HG03060 (cell line): ENCODE measurements at regions not wholly inside any gene's neighbourhood (a gene's known extent, or its start where the extent isn't known, plus 50 kb on each side); places are given as distances from the start of the nearest gene placed in this dataset.
"Not testable (repeated sequence)": the region's sequence is repeated elsewhere in the genome, so short reads cannot be mapped to it uniquely, and the experiment has no call there.

Source experiments
- ATAC-seq: cut with Tn5 transposase; IDR thresholded peaks from one replicate; pipeline ENCODE4 v1.9.1; 2021; ENCODE audit warnings: low read depth, moderate number of reproducible peaks; ENCODE audit not compliant: unreplicated experiment

DNA sequence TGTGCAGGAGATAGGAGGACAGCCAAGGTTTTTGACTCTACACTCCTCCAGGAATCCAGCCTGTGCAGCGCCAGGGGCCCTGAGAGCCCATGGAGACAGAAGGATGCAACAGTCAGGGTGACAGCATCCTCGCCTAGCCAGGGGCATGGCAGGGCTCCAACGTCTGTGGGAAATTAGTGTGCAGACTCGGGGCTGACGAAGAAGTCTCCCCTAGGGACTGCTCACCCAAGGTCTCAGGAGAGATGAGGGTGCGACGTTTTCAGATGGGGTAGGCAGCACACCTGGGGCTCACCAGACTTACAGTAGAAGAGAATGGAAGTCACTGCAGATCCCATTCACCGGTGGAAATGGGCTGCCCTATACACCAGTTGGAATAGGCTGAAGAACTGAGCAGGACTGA, 241.7 kb downstream of the SETD4 start:
- no peak for ATAC-seq

DNA sequence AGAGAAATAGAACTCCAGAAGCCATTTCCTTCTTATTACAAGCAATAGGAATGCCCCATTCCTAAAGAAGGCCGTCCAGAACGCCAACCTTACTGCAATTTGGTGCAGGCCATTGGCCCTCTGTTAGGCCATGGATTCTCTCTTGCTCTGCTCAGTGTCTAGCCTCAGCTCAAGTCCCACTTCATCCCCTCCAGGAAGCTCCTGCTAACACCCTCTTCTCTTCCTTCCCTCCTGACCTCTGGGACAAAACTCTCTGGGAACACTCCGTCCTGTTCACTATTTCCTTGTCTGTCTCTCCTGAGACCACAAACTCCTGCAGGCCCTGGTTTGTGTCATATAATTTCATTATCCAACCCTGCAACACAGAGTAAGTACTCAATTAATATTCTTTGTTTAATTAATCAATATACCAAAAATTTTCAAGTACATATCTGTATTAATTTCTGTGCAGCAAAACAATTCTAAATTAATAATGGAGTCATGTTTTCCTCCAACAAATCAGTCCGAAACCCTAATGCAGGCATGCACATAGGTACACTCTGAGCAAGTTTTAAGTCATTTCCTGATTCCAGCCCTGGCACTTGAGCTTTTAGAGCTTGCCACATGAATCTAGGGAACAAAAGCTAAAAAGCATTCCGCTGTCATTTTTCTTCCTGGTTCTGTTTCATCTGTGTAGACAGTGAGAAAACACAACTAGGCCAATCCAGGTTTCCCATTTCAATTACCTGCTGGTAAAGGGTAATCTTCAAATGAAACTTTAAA, 245.3 kb downstream of the SETD4 start:
- ATAC-seq: no peak

DNA sequence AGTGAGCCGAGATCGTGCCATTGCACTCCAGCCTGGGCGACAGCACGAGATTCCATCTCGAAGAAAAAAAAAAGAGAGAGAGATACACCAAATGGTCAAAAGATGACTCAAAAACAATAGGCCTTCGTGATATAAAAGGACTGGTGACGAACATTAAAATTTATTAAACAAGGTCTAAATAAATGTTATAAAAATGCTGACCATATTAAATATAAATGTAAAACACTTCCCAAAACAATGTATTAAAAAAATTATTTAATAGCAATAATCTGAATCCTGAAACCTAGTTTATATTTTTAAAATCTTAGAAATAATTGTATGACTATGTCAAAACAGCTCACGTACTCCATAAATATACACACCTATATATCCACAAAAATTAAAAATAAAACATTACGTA, 247.6 kb downstream of the SETD4 start:
- ATAC-seq: no peak

DNA sequence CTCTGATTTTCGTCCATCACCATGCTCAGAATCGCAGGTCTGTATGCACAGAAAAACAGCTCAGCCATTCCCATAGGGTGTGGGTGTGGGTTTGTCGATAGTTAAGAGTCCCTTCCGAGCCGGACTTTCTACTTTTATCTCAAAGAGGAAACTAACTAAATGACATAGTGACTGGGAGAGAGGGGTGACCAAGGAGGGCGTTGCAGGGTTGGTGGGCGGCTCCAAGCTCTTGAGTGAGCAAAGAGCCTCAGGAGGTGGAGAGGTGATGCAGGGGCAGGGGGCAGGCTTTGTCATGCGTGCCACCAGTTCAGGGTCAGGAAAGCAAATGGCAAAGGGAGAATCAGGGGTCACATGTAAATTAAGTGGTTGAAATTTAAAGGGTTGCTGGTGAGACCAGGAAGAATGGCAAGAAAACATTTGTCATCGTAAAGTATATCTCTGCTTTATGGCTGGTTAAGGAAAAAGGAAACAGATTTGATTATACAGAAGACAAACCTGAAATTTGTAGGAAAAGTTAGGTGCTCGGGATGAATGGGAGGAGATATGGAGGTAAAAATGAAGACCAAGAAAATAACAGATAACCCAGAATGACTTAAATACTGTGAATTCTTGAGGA, 249.0 kb downstream of the SETD4 start:
- no peak for ATAC-seq

DNA sequence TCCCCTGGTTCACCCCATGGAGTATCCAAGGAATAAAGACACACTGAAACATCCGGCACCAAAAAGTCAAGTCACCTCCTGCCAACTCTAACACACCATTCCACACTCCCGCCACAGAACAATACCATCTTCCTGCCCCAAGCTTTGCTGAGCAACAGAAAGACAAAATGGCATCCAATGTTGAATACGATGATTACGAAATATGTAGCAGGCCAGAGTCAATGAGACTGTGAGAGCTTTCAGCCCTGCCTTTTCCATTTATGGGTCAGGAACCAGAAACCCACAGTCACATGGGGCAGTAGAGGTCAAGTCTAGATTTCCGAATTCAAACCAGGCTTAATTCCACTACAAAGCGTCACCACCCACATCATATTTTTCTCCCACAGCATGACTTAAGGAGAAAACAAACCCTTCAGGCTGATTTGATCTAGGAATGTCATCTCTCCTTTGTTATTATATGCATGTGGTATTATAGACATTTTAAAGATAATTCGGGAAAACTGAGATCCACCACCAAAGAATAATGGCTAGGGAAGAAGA, 249.8 kb downstream of the SETD4 start:
- no peak for ATAC-seq

DNA sequence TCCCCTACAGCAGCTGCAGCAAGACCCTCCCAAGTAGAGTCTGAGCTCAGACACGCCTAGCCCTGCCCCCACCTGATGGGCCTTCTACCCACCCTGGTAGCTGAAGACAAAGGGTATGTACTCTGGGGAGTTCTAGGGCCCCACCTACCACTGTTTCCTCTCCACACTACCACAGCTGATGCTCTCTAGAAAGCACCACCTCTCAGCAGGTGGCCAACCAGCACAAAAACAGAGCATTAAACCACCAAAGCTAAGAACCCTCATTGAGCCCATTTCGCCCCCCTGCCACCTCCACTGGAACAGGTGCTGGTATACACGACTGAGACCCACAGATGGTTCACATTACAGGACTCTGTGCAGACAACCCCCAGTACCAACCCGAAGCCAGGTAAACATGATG, 258.9 kb downstream of the SETD4 start:
- no peak for ATAC-seq

DNA sequence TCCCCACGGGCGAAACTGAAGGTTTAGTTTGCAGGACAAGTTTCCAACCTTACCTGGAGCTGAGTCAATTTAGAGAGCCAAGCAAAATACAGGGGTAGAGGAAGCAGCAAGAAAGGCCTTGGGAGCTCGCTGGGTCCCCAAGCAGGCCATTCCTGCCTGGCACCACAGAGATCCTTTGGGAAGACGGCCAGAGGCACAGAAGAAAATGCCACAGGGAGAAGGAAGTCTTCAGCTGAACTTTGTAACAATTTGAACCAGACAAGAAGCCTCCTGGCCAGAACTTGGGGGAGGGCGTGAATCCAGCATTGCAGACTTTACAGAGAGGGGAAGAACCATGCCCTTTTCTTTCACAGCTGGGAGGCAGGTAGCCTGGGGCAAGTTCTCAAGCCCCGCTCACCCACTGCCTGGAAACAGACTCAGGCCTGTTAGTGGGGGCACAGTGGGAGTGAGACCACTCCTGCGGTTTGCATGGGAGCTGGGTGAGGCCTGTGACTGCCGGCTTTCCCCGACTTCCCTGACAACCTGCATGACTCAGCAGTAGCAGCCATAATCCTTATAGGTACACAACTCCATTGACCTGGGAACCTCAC, 259.4 kb downstream of the SETD4 start:
- ATAC-seq: not testable (repeated sequence)

DNA sequence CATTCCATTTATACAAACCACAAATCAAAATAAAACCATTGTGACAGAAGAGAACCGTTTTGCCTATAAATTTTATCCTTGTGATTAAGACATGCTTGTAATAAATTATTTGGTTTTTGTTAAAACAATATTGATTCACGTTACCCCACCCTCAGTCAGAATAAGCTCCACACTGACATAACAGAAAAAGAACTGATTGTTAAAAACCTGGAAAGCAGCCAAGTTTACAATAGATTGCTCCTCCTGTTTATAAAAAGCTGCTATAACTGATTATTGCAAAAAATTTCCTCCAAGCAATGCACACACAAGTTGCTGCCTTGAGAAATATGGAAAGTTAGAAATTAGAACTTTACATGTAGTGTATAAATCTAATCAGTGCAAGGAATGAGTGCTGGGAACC, 263.5 kb downstream of the SETD4 start:
- no peak for ATAC-seq

DNA sequence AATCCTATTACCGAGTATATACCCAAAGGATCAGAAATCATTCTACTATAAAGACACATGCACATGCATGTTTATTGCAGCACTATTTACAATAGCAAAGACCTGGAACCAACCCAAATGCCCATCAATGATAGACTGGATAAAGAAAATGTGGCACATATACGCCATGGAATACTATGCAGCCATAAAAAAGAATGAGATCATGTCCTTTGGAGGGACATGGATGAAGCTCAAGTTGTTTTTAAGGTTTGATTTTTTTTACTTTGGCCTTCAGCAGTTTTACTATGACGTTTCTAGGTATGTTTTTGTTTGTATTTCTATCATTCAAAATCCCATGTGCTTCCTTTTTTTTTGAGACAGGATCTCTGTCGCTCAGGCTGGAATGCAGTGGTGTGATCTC, 265.8 kb downstream of the SETD4 start:
- not testable (repeated sequence) for ATAC-seq

DNA sequence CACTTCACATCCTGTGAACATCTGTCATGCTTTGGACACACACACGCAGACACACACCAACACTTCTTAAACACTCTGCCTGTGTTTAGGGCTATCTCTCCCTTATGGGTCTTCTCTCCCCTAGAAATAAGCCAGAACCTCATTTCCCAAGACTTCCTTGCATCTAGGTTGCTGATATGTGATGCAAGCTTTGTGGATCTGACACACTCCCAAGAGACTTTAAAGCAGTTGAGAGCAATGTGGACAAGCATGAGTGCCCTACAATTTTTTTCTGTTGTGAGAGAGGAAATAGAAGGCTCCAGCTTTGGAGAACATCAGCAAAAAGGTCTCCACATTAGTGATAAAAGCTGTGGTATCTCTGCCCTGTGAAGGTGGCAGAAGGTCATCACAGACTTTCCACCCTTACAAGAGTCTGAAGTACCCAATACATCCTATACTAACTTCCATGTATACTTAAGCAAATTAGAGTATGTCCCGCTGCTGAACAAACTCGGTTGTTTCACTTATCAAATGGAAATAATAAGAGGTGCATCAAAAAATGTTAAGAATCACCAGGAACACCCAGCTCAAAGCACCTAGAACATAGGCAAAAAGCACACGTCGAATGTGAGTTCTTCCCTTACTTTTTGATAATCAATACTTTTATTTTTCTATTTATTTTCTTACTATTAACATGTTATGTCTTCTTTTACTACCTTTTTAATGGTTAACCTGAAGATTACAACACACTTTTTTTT, 267.6 kb downstream of the SETD4 start:
- no peak for ATAC-seq

DNA sequence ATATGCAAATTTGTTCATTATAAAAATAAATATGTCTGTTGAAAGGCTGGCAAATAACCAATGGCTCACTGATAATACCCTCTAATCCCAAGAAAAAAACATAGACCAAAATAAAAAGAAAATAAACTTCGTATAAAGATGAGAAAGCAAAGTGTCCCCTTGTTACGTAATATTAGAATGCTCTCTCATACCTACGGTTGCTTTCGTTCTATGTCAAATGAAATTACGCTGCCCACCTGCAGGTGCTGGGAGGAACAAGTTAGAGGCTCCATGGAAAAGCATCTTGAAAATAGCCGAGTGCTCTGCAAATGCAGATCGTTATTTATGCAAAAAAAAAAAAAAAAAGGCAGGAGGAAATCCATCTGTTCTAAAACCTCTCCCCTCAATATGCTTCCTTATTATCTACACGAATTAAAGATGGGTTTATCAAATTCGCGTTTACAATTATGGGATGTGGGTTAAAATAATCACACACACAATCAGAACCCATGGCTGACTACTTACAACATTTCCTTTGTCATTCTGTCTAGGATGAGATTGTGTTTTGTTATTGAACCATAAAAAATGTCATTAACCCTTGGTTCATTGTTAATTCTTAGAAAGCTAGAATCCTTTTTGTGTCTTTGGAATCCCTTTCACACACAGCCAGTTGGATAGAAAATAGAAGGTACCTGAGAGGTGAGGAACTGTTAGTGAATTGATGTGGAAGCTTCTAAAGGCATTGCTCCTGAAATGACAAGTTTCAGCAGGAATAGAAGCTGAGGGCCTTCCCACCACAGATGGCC, 268.6 kb downstream of the SETD4 start:
- ATAC-seq: no peak

DNA sequence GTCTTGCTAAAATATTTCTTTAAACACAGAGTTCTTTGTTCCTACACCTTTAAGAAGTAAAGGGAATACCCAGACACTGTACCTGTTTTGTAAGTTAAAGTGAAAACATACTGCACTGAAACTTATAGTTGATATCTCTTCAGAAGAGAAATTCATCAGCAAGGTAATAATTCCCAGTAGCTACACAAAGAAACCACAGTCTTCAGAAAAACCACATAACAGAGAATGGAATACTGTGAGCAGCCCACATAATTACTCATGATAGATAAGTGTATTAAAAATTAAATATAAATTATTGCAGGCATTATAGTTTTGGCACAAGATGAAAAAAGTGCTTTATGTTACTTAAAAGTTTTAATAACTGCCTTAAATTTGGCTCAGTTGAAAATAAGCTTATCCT, 276.6 kb downstream of the SETD4 start:
- ATAC-seq: no peak

DNA sequence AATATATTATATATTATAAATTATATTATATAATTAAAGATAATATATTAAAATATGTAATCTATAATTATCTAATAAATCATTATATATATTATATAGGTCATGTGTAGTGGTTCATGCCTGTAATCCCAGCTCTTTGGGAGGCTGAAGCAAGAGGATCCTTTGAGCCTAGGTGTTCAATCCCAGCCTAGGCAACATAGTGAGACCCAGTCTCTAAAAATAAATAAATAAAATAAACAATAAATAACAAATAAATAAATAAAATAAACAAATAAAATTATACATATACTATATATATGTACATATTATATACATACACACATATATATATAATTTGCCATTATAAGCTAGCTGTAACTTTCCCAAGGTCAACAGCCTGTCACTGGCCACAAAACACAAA, 277.7 kb downstream of the SETD4 start:
- ATAC-seq: no peak

DNA sequence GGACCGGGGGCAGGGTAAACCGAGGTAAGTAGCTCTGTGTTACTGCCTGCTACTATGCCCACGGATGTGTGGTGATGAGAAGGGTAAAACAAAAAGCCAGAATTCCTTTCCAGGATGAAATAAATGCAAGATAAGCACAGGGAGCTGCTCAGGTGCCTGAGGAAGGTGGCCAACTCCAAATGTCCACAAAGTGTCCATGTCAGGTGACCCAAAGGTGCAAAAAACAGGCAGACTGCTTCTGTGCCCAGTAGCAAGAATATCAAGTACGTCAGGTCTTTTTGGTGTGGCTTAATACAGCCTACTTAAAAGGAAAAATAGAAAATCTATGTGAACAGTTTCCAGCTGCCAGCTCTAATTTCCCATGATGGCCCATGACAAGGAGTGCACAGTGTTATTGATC, 279.3 kb downstream of the SETD4 start:
- no peak for ATAC-seq

DNA sequence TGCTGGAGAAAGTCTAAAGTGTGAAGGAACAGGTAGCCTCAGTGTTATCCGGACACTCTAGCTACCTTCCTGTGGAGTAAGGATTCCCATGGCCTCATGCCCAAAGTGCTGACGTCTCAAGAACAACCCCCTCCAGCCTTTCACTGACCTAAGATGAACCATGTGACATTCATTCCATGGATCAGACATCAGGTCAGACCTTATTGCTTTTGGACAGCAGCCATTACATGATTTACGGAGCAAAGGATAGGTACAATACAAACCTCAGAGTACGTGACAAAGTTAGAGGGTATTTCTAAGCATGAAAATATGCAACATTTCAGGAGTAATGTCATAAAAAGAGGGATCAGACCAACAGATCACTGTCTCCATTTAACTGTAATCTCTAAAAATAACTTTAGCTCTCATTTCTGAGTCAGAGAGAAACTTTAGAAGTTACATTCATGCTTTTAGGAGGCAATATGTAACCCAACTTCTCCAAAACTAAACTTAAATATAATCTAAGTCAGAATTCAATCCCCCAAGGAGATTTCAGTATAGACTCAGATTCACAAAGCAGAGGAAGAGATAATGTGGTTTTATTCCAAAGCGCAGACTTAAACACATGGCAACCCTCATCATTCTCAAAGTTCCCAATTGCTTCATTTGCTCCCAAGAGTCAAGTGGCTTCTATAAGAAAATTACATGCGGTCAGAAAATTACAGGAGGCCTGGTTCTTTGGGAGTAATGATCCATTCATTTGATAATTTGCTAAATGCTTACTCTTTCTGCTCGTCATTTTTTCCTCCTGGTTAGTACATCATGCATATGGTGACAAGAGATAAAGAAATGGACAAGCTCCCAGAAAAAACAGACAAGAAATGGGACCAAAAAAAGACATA, 280.4 kb downstream of the SETD4 start:
- no peak for ATAC-seq

DNA sequence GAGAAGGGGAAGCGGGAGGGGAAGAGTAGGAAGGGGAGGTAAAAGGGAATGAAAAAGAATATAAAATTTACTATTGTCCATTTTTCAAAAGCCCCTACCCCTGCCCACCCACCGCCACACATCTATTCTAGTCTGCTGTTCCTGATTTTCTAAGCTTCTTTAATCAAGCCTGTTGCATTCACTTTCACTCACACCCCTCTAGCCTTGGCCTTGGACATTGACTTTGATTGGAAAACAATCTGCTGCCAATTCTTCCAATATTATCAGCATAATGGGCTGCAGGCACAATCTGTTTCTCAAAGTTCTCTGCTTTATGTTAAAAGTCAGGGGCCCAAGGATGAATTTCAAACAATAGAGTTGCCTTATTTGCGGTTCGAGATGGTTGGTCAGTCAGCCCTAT, 281.2 kb downstream of the SETD4 start:
- ATAC-seq: no peak

DNA sequence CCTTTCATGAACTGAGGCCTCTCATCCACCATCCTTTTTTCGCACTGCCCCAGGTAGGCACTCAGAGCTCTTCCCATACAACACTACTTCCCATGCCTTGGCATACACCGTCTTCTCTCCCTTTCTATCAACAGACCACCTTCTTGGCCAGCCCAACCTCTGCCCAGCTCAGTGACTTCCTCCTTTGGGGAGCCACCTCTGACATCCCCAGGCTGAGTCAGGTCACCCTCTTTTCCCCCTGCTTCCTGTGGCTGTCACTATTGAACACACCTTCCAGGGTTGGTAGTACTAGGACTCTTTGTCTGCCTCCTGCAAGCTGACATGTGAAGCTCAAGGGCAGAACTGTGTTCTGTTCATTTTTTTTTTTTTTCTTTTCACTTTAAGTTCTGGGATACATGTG, 283.2 kb downstream of the SETD4 start:
- no peak for ATAC-seq

DNA sequence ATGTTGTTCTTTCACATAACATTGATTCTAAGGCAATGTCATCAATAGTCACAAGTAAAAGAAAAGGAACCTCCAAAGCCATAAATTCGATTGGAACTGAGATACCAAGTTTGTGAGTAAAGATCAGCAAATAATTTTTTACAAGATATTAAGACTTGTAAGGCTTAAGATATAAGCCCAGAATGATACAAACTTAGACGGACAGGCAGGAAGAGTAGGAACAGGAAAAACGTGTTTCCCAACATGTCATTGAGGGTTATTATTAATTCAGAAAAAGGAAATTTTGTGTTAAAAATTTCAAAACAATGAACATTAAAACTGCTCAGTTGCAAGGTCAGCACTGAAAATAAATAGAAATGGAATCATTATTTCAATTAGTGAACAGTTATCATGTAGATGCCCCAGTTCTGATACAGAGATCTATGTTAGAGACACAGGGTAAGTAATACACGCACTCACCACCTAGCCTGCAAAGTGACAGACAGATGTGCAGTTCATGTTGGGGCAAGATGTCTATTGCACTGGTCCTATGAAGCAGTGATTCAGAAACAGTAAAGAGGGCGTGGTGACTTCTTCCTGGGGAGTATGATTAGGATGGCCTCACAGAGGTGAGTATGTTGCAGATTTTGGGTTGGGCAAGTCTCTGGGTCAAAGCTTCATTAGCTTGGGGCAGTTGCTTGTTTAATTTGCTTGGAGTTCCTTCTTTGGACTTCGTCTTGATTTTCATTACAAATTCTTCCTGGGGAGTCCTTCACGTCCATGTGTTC, 284.4 kb downstream of the SETD4 start:
- no peak for ATAC-seq
